ENCODE measurements at regions not wholly inside any gene's neighbourhood (a gene's known extent, or its start where the extent isn't known, plus 50 kb on each side); places are given as distances from the start of the nearest gene placed in this dataset.

- TF ChIP-seq CTCF (IDR thresholded peaks at IDR 0.05) (no peak), POLR2A (IDR thresholded peaks at IDR 0.05) (no peak), POLR2AphosphoS5 (IDR thresholded peaks at IDR 0.05) (no peak)
Measured at GRCh38 chr1:60802884-60803283, 279.5 kb upstream of the NFIA start.

All from suprapubic skin (tissue), 4 donors.